Sigmoid colon (tissue), 6 donors: ENCODE measurements at regions not wholly inside any gene's neighbourhood (a gene's known extent, or its start where the extent isn't known, plus 50 kb on each side); places are given as distances from the start of the nearest gene placed in this dataset.

Experiments used
- DNase-seq: peaks from one replicate; pipeline ENCODE4 v3.0.0-alpha.2; 2019
- H3K27ac ChIP-seq, 4 donors: fragments of 200-600 bp; sonication (generic); one replicate each; pipeline ENCODE4 v1.5.1; 2016 to 2019; ENCODE audit warnings: mild to moderate bottlenecking in 1 of 4
- H3K27me3 ChIP-seq, 3 donors: fragments of 200-600 bp; sonication (generic); one replicate each; pipeline ENCODE4 v1.5.1; 2019; ENCODE audit warnings: mild to moderate bottlenecking in 1 of 3
- H3K36me3 ChIP-seq, 4 donors: fragments of 200-600 bp; sonication (generic); one replicate each; pipeline ENCODE4 v1.5.1; 2016 to 2019
- H3K4me1 ChIP-seq, 4 donors: fragments of 200-600 bp; sonication (generic); one replicate each; pipeline ENCODE4 v1.5.1; 2017 to 2019
- H3K4me3 ChIP-seq, 4 donors: fragments of 200-600 bp; sonication (generic); one replicate each; pipeline ENCODE4 v1.5.1; 2017 to 2019; ENCODE audit warnings: mild to moderate bottlenecking in 2 of 4, moderate library complexity in 1 of 4
- H3K9me3 ChIP-seq, 4 donors: fragments of 200-600 bp in 3 of 4; sonication (generic) in 3 of 4; one replicate each; pipeline versions ENCODE4 v1.5.1 to v1.6.1; 2013 to 2019
- EP300 ChIP-seq, 4 donors: sonication (generic); formaldehyde crosslinking; IDR thresholded peaks; one replicate each; pipeline ENCODE4 v1.6.1; 2017; ENCODE audit warnings: antibody characterized with exemption in 4 of 4
- POLR2A ChIP-seq, 2 donors: fragments of 450-650 bp; IDR thresholded peaks; one replicate each; pipeline ENCODE4 v1.6.1; 2016; ENCODE audit warnings: antibody characterized with exemption in 2 of 2, mild to moderate bottlenecking in 2 of 2, moderate library complexity in 2 of 2
- POLR2AphosphoS5 ChIP-seq, 4 donors: sonication (generic); formaldehyde crosslinking; IDR thresholded peaks; one replicate each; pipeline ENCODE4 v1.6.1; 2017; ENCODE audit warnings: antibody characterized with exemption in 4 of 4
- WGBS, 2 donors: extraction: QIAGEN DNeasy Blood & Tissue Kit; methylation state at CpG; one replicate each; pipeline ENCODE4 v1.1.7; 2013; 5-methylcytosine and 5-hydroxymethylcytosine counted together
- intact Hi-C: fragments of 100-400 bp; cut with DNase I; formaldehyde crosslinking; loops from one replicate; pipeline ENCODE4 v1.15.1; 2023
- TF ChIP-seq, protein P1 (sequence below), 4 experiments: fragments of 450-650 bp in 3 of 4; fragments of 200-600 bp in 1 of 4; IDR thresholded peaks; one replicate each; pipeline ENCODE4 v1.5.1; 2016 to 2019; ENCODE audit warnings: antibody characterized with exemption in 4 of 4, mild to moderate bottlenecking in 3 of 4, moderate library complexity in 2 of 4
- donor health status: healthy with polysubstance abuse.
- donor health status: healthy.

DNA sequence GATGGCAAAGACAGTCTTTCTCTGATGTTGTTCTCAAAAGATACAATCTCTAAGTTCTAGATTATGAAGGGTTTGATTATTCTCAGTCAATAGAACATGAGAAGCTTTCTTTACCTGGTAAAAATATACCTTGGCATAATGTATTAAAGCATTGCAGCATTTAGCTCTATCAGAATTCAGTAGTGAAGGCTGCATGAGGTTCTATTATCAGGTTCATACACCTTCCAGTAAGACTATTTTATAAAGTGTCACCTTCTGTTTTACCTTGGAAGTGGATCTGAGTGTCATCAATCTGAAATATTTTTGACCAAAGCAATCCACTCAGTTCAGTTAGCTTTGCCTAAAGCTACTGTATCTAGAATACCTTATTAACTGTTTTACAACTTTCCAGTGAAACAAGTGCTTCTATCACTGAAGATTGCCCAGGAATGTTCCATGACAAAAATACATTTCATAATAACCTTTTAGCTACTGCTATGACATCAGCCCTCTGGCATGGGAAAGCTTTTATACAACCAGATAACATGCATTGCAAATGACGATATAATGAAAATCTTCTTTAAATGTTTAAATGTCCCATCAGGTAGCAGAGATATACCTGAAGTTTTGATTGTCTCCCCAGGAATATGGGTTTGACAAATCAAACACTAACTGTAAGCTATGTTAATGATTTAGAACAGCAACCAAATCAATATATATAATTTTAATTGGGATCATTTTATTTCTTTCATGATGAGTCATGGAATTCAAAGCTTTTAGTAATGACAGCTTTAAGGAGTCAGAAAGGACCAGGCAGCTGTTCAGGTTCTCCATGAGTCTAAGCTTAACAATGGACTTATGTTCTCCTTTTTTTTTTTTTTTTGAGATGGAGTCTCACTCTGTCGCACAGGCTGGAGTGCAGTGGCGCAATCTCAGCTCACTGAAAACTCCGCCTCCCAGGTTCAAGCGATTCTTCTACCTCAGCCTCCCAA lies 72.2 kb downstream of the UFM1 start:
- DNase-seq = no peak
- Histone ChIP-seq H3K4me3 (no peak overlapping the region), H3K4me1 (no peaks in the 10 kb centered on the region), H3K27ac (no peak overlapping the region), H3K36me3 (no peaks in the 10 kb centered on the region), H3K27me3 (no peaks in the 10 kb centered on the region), H3K9me3 (no peaks in the 10 kb centered on the region)
- intact Hi-C loops = no loop called here
- 93 to 94% methylated on average over 5 of the region's 5 CpGs for WGBS, 2 donors
- TF ChIP-seq, protein P1, sequence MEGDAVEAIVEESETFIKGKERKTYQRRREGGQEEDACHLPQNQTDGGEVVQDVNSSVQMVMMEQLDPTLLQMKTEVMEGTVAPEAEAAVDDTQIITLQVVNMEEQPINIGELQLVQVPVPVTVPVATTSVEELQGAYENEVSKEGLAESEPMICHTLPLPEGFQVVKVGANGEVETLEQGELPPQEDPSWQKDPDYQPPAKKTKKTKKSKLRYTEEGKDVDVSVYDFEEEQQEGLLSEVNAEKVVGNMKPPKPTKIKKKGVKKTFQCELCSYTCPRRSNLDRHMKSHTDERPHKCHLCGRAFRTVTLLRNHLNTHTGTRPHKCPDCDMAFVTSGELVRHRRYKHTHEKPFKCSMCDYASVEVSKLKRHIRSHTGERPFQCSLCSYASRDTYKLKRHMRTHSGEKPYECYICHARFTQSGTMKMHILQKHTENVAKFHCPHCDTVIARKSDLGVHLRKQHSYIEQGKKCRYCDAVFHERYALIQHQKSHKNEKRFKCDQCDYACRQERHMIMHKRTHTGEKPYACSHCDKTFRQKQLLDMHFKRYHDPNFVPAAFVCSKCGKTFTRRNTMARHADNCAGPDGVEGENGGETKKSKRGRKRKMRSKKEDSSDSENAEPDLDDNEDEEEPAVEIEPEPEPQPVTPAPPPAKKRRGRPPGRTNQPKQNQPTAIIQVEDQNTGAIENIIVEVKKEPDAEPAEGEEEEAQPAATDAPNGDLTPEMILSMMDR (IDR thresholded peaks at IDR 0.05) = no peak
- TF ChIP-seq POLR2A (IDR thresholded peaks at IDR 0.05) (no peak), POLR2AphosphoS5 (IDR thresholded peaks at IDR 0.05) (no peak), EP300 (IDR thresholded peaks at IDR 0.05) (no peak)

DNA sequence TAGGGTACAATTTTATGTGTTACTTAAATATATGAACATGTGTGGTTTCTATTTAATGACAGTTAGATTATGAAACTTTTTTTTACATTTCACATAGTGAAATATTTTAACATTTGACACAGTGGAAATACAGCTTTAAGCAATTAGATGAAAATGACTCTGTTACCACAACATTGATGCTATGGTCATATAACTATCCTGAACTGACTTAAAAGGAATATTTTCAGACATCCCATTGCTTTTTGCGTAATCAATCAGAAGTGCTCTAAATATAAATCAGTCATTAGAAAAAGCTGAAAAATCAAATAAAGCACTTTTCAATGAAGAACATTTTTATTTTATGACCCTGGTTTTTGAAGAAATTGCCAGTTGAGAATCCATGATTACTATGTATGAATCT lies 80.3 kb downstream of the UFM1 start:
- DNase-seq = no peak
- Histone ChIP-seq H3K27me3 (no peaks in the 10 kb centered on the region), H3K36me3 (no peaks in the 10 kb centered on the region), H3K4me1 (no peaks in the 10 kb centered on the region), H3K9me3 (no peaks in the 10 kb centered on the region), H3K4me3 (no peak overlapping the region), H3K27ac (no peak overlapping the region)
- WGBS, 2 donors = 95 to 99% methylated on average over 1 of the region's 1 CpG
- intact Hi-C loops = no loop called here
- no peak for TF ChIP-seq POLR2AphosphoS5 (IDR thresholded peaks at IDR 0.05)
- no peak for TF ChIP-seq POLR2A (IDR thresholded peaks at IDR 0.05)
- TF ChIP-seq, protein P1 (IDR thresholded peaks at IDR 0.05) = no peak
- no peak for TF ChIP-seq EP300 (IDR thresholded peaks at IDR 0.05)

DNA sequence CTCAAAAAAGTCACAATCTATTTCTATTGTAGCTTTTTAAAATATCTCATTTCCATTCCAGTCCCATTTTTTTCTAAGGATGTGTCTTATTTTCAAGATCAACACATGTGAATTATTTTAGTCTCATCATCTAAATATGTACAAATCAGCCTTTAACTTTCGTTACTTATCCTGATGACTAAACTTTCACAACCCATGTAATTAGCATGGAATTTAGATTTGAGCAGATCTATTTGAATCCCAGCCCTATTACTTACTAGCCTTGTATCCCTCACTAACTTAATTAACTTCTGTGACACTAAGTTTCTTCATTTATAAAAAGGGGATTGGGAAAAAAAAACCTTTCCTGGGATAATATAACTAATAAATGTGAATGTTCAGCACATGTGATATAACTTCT lies 81.1 kb downstream of the UFM1 start:
- no peak for DNase-seq
- no peak overlapping the region for H3K27ac ChIP-seq
- intact Hi-C loops = no loop called here
- H3K9me3 ChIP-seq = no peaks in the 10 kb centered on the region
- no peaks in the 10 kb centered on the region for H3K27me3 ChIP-seq
- TF ChIP-seq EP300 (IDR thresholded peaks at IDR 0.05) (no peak), POLR2A (IDR thresholded peaks at IDR 0.05) (no peak), POLR2AphosphoS5 (IDR thresholded peaks at IDR 0.05) (no peak)
- TF ChIP-seq, protein P1 (IDR thresholded peaks at IDR 0.05) = no peak
- no peaks in the 10 kb centered on the region for H3K4me1 ChIP-seq
- no peaks in the 10 kb centered on the region for H3K36me3 ChIP-seq
- no peak overlapping the region for H3K4me3 ChIP-seq
- 53 to 81% methylated on average over 1 of the region's 1 CpG for WGBS, 2 donors

DNA sequence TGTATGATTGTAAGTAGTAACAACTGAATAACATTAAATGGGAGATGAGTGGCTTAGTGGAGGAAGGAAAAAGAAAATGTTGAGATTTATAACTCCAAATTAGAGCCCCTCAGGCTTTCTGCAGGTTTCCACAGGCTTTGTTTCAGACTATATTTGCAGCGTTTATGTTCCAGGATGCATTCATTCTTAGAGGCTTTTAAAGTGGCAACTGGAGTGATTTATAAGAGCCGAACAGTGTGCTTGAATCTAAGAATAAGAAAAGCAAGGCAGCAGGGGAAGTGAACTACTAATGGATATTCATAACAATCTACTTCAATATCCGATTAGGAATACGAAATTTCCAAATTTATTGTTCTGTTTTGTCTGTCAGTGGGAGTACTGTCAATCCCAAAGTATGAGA lies 91.0 kb downstream of the UFM1 start:
- H3K27ac ChIP-seq = no peak overlapping the region
- no peaks in the 10 kb centered on the region for H3K36me3 ChIP-seq
- DNase-seq = no peak
- H3K4me1 ChIP-seq = no peaks in the 10 kb centered on the region
- WGBS, 2 donors = 57 to 69% methylated on average over 4 of the region's 4 CpGs
- TF ChIP-seq POLR2AphosphoS5 (IDR thresholded peaks at IDR 0.05) = no peak
- no peak for TF ChIP-seq EP300 (IDR thresholded peaks at IDR 0.05)
- TF ChIP-seq POLR2A (IDR thresholded peaks at IDR 0.05) = no peak
- TF ChIP-seq, protein P1 (IDR thresholded peaks at IDR 0.05) = no peak
- no peaks in the 10 kb centered on the region for H3K27me3 ChIP-seq
- intact Hi-C loops = no loop called here
- no peak overlapping the region for H3K4me3 ChIP-seq
- no peaks in the 10 kb centered on the region for H3K9me3 ChIP-seq
